Activated B cell treated with CpG ODN at 0.5 μM for 24 hours (primary cell): ENCODE measurements at regions not wholly inside any gene's neighbourhood (a gene's known extent, or its start where the extent isn't known, plus 50 kb on each side); places are given as distances from the start of the nearest gene placed in this dataset.

Experiments
- ATAC-seq: fragments of 200-7000 bp; cut with Tn5 transposase; one replicate; pipeline ENCODE4 v1.10.0; 2021; ENCODE audit warnings: low read depth, mild to moderate bottlenecking, moderate library complexity
- CTCF ChIA-PET: fragments of 350-600 bp; sonication (Branson Sonifier 250); formaldehyde crosslinking; loops from one replicate; lab custom pipeline; 2021; ENCODE audit warnings: antibody characterized with exemption; lab: Charles Lee
- POLR2A ChIA-PET: fragments of 350-600 bp; sonication (Branson Sonifier 250); formaldehyde crosslinking; loops from one replicate; lab custom pipeline; 2021; ENCODE audit warnings: antibody characterized with exemption; lab: Charles Lee
- DNase-seq: peaks from one replicate; pipeline ENCODE4 v3.0.0; 2022
- H3K27ac Mint-ChIP-seq: one replicate; pipeline ENCODE4 v1.8.0; 2020; ENCODE audit warnings: mixed read lengths
- H3K27me3 Mint-ChIP-seq: one replicate; pipeline ENCODE4 v1.8.0; 2021; ENCODE audit warnings: mixed read lengths
- H3K36me3 Mint-ChIP-seq: one replicate; pipeline ENCODE4 v1.8.0; 2021; ENCODE audit warnings: low read depth, mixed read lengths
- H3K4me1 Mint-ChIP-seq: one replicate; pipeline ENCODE4 v1.8.0; 2021; ENCODE audit warnings: mixed read lengths
- H3K4me3 Mint-ChIP-seq: one replicate; pipeline ENCODE4 v1.8.0; 2020; ENCODE audit warnings: mild to moderate bottlenecking, mixed read lengths
- H3K9me3 Mint-ChIP-seq: one replicate; pipeline ENCODE4 v1.8.0; 2020; ENCODE audit warnings: mixed read lengths
- intact Hi-C: fragments of 100-400 bp; cut with micrococcal nuclease; formaldehyde crosslinking; loops from one replicate; pipeline ENCODE4 v1.15.1; 2024
- TF ChIP-seq, protein P1 (sequence below): fragments of 200-600 bp; IDR thresholded peaks from one replicate; pipeline ENCODE4 v1.8.0; 2022; ENCODE audit warnings: antibody characterized with exemption, mild to moderate bottlenecking

DNA sequence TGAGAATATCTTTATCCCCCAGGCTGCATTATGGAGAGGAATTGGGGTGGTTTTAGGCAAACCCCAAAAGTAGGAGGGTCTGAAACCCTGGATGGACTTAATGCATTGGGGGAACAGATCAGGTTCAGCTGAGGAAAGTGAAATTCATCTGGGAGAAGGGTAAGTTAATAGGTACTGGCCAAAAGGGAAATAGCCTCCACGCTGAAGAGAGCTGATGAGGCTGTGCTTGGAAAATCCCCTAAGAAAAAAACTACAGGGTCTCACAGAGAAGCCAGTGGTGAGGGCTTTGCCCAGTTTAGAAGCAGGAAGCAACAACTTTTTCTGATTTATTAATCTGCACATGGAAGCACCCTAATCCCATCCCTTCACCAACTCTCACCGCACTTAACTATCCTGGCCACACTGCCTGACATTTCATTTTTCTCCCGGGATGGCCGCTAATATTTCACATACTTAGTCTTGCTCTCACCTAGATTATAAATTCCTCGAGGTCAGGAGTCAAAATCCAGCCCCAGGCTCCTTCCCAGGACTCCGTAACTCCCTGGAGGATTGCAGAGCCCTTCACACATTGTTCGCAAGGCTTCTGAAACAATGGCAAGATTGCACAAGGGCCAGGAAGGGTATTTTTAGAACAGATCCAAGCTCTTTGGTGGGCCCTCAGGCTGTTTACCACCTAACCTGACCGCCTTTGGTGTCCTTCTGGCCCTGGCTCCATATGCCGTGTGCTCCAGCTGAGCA lies 60.9 kb upstream of the TARBP1 start:
- ATAC-seq, result no peak
- TF ChIP-seq, protein P1, sequence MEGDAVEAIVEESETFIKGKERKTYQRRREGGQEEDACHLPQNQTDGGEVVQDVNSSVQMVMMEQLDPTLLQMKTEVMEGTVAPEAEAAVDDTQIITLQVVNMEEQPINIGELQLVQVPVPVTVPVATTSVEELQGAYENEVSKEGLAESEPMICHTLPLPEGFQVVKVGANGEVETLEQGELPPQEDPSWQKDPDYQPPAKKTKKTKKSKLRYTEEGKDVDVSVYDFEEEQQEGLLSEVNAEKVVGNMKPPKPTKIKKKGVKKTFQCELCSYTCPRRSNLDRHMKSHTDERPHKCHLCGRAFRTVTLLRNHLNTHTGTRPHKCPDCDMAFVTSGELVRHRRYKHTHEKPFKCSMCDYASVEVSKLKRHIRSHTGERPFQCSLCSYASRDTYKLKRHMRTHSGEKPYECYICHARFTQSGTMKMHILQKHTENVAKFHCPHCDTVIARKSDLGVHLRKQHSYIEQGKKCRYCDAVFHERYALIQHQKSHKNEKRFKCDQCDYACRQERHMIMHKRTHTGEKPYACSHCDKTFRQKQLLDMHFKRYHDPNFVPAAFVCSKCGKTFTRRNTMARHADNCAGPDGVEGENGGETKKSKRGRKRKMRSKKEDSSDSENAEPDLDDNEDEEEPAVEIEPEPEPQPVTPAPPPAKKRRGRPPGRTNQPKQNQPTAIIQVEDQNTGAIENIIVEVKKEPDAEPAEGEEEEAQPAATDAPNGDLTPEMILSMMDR, result no peak
- intact Hi-C loops, result no loop called here
- Mint-ChIP-seq H3K27ac (no peak overlapping the region), H3K4me3 (no peak overlapping the region), H3K4me1 (peaks cover 13% of the 10 kb centered on the region), H3K36me3 (no peaks in the 10 kb centered on the region), H3K27me3 (peaks cover 4% of the 10 kb centered on the region), H3K9me3 (no peaks in the 10 kb centered on the region)
- ChIA-PET CTCF (interaction anchor here (0.7 kb wide), 1 partner anchor 11 kb away, joined by 3 read pairs; no protein-coding TSS in a partner anchor), POLR2A (no interaction called here)
- no peak for DNase-seq

DNA sequence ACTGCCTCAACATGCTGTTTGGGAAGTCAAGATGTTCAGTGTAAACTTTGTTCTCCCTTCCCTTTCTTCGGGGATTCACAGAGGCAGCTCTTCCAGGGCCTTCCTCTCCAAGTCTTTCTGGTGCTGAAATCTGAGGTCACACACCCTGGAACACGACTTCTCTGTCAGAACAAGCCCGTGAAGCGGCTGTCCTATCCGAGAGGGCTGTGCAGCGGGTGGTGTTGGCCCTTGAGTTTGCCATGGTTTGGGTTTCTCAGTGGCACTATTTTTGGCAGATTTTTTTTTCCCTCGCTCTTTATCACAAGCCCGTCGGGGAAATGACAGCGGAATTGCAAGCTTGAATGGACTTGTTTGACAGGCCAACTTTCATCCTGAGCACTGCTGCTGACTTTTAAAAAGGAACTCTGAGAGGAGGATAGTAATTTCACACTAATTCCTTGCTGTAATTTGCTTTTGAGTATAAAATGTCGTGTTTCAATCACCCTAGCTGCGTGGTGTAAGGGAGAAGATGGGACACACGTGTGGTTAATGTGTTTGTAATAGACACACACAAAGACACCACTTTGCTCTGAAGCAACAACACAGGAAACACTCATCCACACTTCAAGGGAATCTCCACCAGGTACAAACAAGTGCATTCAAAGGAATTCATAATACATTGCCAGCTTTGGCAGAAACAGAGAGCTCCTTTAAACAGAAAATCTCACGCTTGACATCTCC lies 60.1 kb upstream of the TARBP1 start:
- ChIA-PET POLR2A (no interaction called here), CTCF (no interaction called here)
- H3K36me3 Mint-ChIP-seq, result no peaks in the 10 kb centered on the region
- DNase-seq (no peak), ATAC-seq (no peak)
- H3K27me3 Mint-ChIP-seq, result peaks cover 4% of the 10 kb centered on the region
- H3K27ac Mint-ChIP-seq, result no peak overlapping the region
- TF ChIP-seq, protein P1, result no peak
- no peak overlapping the region for H3K4me3 Mint-ChIP-seq
- intact Hi-C loops, result no loop called here
- H3K4me1 Mint-ChIP-seq, result peaks cover 13% of the 10 kb centered on the region
- no peaks in the 10 kb centered on the region for H3K9me3 Mint-ChIP-seq

- H3K9me3 Mint-ChIP-seq, result no peaks in the 10 kb centered on the region
- ATAC-seq (no peak), DNase-seq (no peak)
- H3K4me1 Mint-ChIP-seq, result peaks cover 13% of the 10 kb centered on the region
- H3K27me3 Mint-ChIP-seq, result peaks cover 2% of the 10 kb centered on the region
- no peak overlapping the region for H3K4me3 Mint-ChIP-seq
- ChIA-PET POLR2A (no interaction called here), CTCF (no interaction called here)
- H3K36me3 Mint-ChIP-seq, result no peaks in the 10 kb centered on the region
- TF ChIP-seq, protein P1, result no peak
- H3K27ac Mint-ChIP-seq, result no peak overlapping the region
- intact Hi-C loops, result no loop called here
Observed at GRCh38 chr1:234538062-234538731, 59.2 kb upstream of the TARBP1 start.

DNA sequence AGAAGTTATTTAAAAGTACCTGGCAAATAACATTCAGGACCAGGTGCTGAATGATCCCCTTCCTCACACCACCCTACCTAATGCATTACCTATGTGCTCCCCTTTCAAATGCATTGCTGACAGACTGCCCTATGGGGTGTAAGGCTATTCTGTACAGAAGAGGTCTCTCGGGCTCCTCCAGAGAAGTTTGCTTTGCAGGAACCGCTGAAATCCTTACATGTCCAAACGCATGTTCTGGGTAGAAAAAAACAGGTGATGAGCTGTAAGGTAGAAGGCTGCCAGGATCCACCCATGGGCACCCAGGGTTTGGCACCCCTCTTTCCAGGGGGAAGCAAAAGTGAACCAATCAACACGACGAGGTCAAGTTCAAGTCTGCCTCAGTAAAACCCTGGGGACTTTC lies 58.3 kb upstream of the TARBP1 start:
- POLR2A ChIA-PET, result no interaction called here
- Mint-ChIP-seq H3K4me1 (peaks cover 13% of the 10 kb centered on the region), H3K9me3 (no peaks in the 10 kb centered on the region), H3K4me3 (no peak overlapping the region), H3K27me3 (no peaks in the 10 kb centered on the region), H3K36me3 (no peaks in the 10 kb centered on the region), H3K27ac (no peak overlapping the region)
- TF ChIP-seq, protein P1, result no peak
- CTCF ChIA-PET, result no interaction called here
- intact Hi-C loops, result no loop called here
- DNase-seq (no peak), ATAC-seq (no peak)

DNA sequence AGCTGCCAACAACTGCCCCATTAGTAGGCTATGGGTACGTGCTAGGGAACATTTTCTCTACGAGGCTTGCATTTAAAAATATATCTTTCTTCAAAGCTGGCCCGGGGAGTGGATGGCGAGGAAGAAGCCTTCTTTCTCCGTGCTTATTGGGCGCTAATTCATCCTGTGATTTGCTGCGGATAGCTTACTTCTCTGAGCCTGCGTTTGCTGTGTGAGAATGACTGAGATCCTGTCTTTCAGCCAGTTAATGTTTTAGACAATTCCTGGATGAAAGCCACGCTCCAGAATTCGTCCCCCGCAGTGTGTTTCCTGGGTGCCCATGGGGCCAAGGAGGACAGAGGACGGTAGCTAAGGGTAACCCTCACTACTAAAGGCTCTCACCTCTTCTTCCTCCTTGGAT lies 57.8 kb upstream of the TARBP1 start:
- H3K4me1 Mint-ChIP-seq, result peaks cover 13% of the 10 kb centered on the region
- POLR2A ChIA-PET, result no interaction called here
- H3K36me3 Mint-ChIP-seq, result no peaks in the 10 kb centered on the region
- CTCF ChIA-PET, result no interaction called here
- TF ChIP-seq, protein P1, result no peak
- no peak overlapping the region for H3K27ac Mint-ChIP-seq
- intact Hi-C loops, result no loop called here
- no peak overlapping the region for H3K4me3 Mint-ChIP-seq
- DNase-seq (no peak), ATAC-seq (no peak)
- no peaks in the 10 kb centered on the region for H3K9me3 Mint-ChIP-seq
- no peaks in the 10 kb centered on the region for H3K27me3 Mint-ChIP-seq
